Left ventricle myocardium superior (tissue), 1 donor: ENCODE measurements at regions not wholly inside any gene's neighbourhood (a gene's known extent, or its start where the extent isn't known, plus 50 kb on each side); places are given as distances from the start of the nearest gene placed in this dataset.
"Not testable (repeated sequence)": the region's sequence is repeated elsewhere in the genome, so short reads cannot be mapped to it uniquely, and the experiment has no call there.

Experiments
- ATAC-seq: fragments of 200-7000 bp; cut with Tn5 transposase; one replicate; pipeline ENCODE4 v1.9.1; 2020; ENCODE audit warnings: mild to moderate bottlenecking, moderate library complexity
- DNase-seq: peaks from one replicate; pipeline ENCODE4 v3.0.0-alpha.2; 2020
- intact Hi-C: fragments of 100-400 bp; cut with micrococcal nuclease; formaldehyde crosslinking; loops from one replicate; pipeline ENCODE4 v1.11.0; 2022
- donor health status: DM: no; HTN: yes; CAD: no; lungs with severe emphysema.

DNA sequence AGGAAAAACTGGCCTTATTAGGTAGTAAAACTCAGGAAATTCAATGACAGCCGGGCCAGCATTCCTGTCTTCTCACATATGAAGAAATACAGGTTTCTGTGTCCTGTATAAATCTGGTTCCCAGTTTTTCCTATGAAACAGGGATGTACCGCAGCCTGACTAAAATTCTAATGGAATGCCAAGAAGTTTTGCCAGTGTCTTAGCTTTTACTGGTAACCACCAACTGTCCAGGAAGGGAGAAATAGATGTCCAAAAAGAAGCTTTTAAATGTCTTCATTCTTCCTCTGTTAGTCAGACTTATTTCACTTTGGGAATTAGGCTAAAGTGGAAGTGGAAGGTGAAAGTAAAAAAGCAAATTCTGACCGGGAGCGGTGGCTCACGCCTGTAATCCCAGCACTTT is 108.0 kb upstream of the TBL1X start:
- DNase-seq = no peak
- no peak for ATAC-seq

DNA sequence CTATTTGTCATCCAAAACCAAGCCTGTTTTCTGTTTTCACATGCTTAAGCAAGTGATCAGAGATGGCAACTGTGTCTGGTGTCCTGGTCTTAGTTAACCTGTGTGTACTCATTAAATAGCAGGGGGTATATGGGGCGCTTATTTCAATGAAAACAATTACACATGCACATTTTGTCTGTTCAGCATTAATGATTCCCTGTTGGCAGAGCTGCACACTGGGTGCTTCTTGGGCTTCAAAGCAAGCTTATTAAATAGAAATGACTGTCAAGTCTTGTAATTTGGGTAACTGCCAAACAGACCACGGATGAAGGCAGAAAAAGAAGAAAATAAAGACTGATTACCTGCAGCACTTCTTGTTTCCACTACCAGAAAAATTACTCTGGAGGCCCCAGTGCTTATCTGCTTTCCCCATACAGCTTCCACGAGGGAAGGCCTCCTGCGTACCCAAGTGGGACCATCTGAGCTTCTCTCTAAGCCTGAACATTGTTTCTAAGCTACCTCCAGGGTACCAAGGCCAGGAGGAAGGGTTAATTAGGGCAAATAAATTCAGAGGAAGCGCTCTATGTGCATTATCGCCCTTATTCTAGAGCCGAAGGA is 107.2 kb upstream of the TBL1X start:
- DNase-seq = no peak
- intact Hi-C loops = no loop called here
- ATAC-seq = no peak

More for the DNA sequence above, 108.0 kb upstream of the TBL1X start:
- intact Hi-C loops = no loop called here

DNA sequence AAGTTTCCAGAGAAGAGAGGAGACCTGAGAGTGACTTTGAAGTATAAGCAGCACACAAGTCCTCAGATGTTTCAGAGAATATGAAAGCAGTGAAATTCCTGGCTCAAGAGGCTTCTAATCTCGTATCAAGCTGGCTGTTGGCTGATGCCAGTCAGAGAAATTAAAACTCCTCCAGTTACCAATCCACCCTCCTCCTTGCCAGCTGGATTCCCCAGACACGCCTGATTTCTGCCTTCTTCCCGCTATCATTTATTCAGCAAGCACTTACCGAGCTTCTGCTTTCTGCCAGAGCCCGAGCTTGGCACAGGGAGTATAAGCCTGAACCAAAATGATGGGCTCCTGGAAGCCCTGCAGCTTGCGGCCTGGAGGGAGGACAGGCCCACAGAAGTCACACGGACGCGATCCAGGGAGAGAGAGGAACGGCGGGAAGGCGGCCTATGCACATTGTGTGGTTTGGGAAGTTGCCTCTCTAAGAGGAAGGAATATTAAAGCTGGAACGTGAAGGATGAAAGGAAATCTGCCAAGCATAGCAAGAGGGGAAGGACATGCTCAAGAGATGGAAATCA is 102.4 kb upstream of the TBL1X start:
- intact Hi-C loops = no loop called here
- no peak for DNase-seq
- peak; percentile 41 for ATAC-seq

DNA sequence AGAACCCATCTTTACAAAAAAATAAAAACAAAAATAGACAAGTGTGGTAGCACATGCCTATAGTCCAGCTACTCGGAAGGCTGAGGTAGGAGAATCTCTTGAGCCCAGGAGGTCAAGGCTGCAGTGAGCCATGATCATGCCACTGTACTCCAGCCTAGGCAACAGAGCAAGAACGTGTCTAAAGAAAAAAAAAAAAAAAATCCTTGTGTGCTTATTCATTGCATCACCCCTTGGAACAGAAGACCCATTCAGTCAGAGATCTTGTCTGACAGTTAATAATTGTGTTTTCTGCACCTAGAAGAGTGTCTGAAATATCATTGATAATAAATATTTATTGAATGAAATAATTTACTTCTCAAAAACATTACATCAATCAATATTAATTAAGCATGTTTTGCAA is 97.4 kb upstream of the TBL1X start:
- DNase-seq (no peak), ATAC-seq (no peak)
- intact Hi-C loops = no loop called here

DNA sequence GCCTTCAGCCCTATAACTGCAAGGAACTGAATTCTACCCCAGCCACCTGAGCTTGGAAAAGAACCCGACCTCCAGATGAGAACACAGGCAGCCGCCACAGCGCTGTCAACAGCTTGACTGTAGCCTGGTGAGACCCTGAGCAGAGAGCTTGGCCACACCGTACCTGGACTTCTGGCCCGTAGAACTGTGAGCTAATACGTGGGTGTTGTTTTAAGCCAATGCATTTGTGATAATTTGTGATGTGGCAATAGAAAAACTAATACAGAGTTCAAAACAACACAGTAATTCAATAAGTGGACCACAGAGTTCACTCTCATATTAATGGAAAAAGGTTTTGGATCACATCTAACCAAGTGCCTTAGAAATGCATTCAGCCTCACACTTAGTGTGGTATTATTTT is 96.6 kb upstream of the TBL1X start:
- ATAC-seq = no peak
- no peak for DNase-seq
- intact Hi-C loops = no loop called here

DNA sequence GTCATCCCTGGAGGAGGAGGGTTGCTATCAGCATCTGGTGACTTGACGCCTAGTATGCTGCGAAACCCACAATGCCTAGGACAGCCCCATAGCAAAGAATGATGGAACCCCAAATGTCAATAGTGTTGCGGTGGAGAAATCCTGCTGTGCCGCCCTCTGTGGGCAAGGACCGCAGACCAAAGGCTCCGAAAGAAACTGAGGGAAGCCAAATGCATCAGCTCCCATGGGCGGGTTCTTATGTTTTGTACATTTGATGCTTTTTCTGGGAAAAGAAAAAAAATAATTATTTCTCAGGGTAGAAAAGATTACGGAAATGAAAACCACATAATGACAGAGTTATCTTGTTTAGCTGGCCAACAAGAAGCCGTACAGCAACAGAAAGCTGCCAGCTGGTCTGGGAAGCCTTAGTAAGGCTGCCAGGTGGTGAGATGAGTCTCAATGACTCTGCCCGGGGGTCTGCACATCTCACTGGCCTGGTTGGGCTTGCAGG is 95.0 kb upstream of the TBL1X start:
- DNase-seq = no peak
- peak; percentile 13 for ATAC-seq
- intact Hi-C loops = no loop called here

DNA sequence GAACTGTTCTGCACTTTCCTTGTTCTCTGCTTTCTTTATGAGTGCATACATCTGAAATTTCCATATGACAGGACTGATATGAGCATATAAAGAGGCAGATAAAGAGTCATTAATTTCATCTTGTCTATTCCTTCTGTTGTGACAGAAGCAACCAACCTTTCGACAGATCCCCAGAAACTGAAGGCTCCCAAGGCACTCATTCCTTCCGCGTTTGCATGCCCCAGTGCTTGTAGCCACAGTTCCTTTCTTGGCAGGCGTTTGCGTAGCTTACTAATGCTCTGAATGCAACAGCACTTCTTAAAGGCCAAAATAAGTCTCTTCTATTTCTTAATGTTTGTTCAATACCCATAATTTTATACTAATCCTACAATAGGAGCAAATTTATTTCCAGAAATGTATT is 94.0 kb upstream of the TBL1X start:
- ATAC-seq (peak; percentile 51), DNase-seq (no peak)
- intact Hi-C loops = no loop called here

DNA sequence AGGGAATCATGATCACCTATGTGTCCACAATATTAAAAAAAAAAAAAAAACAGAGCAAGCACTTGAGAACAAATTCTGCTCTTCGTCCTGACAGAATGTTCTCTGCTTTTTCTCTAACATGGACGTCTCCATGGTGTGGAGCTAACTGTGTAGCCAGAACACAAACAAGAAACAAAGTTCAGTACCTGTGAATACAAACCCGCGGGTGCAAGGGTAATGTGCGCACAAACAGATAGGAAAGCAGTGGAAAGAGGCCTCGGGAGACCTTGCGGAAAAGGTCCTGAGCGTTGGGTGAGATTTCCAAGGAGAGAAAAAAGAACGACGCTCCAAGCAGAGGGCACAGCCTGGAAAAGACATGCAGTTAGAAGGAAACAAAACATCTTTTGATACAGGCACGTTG is 92.0 kb upstream of the TBL1X start:
- ATAC-seq = no peak
- intact Hi-C loops = no loop called here
- no peak for DNase-seq

DNA sequence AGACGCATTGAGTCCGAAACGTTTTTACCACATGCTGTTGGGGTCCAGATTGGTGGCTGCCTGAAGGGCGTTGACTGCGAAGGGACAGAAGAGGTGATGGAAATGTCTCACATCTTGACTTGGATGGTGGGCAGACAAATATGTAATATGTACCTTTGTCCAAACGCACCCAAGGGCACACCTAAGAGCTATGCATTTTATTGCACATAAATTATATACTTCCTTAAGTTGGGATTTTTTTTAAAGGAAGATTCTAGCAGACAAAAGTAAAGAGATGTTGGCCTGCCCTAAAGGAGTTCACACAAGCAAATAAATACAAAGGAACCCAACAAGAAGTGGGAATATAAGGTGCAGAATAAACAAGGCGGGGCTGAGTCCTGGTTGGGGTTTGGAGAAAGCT is 91.1 kb upstream of the TBL1X start:
- intact Hi-C loops = no loop called here
- ATAC-seq = no peak
- DNase-seq = no peak

DNA sequence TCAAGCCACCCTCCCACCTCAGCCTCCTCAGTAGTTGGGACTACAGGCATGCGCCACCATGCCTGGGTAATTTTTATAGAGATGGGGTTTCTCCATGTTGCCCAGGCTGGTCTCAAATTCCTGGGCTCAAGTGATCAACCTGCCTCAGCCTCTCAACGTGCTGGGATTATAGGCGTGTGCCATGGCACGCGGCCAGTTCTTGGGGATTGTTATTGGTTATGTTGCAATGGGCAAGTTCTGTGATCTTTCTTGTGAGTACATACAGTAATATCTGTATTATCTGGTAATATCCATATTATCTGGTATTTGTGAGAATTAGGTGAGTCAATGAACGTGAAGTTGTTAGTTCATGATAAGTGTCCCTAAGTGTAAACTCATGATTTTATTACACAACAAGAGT is 90.3 kb upstream of the TBL1X start:
- no peak for ATAC-seq
- no peak for DNase-seq
- intact Hi-C loops = no loop called here

DNA sequence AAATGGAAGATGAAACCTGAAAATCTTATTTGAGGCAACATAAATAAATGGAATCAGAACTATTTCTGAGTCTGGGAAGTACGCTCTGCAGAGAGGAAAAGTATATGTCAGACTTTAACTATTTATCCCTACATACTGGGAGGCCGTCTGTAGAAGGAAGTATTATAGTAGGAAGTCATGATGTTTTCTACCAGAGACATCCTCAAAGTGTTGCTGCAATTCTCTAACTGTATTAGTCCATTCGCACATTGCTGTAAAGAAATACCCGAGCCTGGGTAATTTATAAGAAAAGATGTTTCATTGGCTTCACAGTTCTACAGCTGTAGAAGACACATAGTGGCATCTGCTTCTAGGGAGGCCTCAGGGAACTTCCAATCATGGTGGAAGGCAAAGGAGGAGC is 88.7 kb upstream of the TBL1X start:
- DNase-seq (no peak), ATAC-seq (no peak)
- intact Hi-C loops = no loop called here

DNA sequence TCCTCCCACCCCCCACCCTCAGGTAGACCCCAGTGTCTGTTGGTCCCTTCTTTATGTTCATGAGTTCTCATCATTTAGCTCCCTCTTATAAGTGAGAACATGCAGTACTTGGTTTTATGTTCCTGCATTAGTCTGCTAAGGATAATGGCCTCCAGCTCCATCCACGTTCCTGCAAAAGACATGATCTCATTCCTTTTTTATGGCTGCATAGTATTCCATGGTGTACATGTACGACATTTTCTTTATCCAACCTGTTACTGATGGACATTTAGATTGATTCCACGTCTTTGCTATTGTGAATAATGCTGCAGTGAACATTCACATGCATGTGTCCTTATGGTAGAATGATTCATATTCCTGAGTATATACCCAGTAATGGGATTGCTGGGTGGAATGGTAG is 87.6 kb upstream of the TBL1X start:
- DNase-seq, ATAC-seq, intact Hi-C loops: not testable (repeated sequence)

DNA sequence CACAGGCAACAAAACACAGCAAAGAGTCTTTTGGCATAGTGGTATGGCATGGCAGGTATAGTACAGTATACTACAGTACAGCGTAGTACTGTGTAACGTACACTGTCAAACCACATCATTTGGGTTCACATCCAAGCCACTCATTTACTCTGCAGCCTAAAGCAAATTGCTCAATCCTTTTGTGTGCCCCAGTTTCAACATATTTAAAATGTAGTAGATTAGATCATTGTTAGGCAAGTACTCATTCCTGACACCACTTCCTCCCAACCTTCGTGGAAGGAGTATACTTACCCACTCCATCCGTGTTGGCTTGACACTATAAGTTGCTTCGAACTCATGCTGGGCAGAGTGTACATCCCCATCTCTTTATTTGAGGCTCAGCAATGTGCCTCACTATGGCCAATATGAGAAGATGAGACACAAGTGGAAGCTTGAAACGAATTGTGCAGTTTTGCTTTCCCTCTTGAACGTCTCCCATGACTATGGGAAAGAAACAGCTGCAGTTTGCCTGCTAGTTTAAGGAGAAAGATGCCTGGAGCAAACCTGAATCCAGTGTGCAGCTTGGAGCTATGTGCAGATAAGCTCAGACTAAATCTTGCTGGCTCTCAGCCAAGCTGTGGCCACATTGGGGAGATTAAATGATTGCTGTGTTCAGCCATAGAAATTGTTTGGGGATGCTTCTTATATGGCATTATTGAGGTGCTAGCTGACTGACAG is 85.7 kb upstream of the TBL1X start:
- DNase-seq = no peak
- no peak for ATAC-seq
- intact Hi-C loops = no loop called here

DNA sequence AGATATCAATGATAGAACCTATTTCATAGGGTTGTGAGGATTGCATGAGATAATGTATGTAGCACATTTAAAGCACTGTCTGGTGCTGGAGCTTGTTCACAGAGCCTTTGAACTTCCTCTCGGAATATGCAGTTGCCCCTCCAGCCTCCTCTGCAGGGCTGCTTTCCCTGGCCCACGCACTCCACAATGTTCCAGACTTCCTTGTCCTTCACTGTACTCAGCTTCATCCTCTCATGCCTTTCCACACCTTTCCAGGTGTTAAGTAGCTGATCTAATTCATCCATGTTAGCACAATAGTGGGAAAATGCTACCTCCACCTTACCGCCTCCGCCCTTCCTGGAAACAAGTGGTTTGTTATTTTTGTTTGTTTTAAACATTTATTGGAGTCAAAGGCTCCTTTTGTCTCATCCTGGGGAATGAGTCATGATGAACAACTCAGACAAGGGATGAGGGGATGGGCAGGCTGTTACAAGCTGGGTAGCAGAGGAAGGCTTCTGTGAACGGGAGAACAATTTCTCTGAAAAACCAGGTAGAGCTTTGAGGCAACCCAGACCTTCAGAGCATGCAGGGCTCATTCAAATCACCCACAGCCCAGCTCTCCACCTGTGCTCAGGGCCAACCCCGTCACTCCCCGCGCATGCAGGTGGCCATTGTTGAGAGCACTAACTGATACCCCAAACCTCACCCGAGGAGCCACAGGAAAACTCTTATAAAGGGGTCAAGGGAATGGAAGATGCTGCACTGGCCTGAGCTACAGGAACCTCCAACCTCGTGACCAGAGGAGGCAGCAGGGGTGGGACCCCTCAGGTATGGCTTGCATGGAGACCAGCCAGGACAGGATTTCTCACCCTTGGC is 84.9 kb upstream of the TBL1X start:
- intact Hi-C loops = no loop called here
- ATAC-seq (no peak), DNase-seq (no peak)

DNA sequence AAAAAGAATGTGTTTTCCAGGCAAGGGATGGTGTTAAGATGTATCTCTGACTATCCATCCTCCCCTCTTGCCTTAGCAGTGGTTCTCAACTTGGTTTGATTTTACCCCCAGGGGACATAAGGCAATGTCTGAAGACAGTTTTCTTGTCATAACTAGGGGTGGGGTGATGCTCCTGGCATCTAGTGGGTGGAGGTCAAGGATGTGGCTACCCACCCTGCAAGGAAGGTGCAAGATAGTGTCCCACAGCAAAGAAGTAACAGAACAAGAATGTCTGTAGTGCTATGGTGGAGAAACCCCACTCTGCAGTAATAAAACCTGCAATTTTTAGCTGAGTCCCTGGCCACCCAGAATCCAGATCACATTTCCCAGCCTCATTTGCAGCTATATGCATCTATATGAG is 81.2 kb upstream of the TBL1X start:
- no peak for ATAC-seq
- DNase-seq = no peak
- intact Hi-C loops = no loop called here

DNA sequence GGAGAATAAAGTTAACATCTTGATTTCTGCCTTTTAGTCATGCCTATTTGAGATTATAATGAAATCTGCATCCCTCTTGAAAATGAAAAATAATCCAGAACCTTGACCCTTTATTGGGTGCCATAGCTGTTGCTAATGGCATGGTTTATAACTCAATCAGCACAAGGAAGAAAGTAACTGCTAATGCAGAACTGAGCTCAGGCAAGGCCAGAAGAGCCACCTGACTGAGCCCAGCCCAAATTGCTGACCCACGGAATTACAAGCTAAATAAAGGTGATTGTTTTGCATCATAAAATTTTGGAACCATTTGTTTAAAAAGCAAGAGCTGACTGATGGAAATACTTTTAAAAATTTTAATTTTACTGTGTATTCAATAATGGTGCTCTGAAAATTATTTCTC is 76.4 kb upstream of the TBL1X start:
- DNase-seq (no peak), ATAC-seq (no peak)
- intact Hi-C loops = no loop called here

DNA sequence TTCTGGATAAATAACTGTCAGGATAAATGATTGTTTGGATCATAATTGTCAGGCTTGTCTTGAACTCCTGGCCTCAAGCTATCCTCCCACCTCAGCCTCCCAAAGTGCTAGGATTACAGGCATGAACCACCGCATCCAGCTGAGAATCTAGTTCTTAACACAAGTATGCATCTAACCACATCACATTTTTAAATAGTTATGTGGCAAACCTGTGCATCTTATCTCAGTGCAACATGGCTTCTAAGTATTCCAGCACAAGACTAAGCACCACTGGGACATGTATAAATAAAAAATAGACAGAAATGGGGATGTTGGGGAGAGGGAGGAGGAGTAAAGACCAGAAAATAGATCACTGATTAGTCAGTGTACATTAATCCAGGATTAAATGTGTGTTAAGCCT is 74.7 kb upstream of the TBL1X start:
- no peak for DNase-seq
- intact Hi-C loops = no loop called here
- no peak for ATAC-seq

DNA sequence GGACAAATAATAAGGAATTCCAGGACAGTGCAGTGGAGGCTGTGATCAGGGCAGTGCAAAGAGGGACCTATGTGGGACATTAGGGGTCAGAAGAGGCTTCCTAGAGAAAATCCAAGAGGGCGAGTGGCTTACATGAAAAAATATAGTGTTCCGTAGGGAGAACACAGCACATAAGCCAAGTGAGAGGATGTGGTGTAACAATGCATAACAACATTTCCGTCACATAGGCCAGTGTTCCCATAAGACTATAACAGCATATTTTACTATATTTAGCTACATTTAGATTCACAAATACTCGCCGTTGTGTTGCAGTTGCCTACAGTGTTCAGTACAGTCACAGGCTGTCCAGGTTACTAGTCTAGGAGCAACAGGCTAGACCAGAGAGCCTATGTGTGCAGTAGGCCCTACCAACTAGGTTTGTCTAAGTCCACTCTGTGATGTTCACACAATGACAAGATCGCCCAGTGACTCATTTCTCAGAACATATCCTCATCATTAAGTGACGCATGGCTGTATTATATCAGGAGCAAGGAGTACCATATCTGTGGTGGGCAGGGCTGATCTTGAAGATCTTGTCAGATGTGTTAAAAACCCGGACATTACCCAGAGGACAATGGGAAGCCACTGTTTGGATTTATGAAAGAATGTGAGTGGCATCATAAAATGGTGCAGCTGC is 74.0 kb upstream of the TBL1X start:
- no peak for ATAC-seq
- no peak for DNase-seq
- intact Hi-C loops = no loop called here

DNA sequence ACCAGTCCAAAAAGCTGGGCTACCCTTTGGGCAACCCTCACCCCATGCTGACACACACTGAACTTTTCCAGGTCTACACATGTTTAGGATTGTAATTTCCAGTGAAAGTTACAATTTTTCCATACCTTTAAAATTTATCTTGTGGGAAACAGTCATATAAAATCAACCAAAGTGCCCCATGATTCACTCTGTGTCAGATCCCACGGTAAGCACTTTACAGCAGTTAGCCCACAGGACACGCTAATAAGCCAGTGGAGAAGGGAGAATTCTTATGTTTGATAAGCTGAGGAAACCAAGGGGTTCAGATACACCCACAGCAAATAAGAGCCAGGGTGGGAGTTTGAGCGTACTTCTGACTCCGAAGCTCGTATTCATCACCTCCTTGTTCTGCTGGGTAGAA is 72.4 kb upstream of the TBL1X start:
- ATAC-seq (no peak), DNase-seq (no peak)
- intact Hi-C loops = no loop called here

DNA sequence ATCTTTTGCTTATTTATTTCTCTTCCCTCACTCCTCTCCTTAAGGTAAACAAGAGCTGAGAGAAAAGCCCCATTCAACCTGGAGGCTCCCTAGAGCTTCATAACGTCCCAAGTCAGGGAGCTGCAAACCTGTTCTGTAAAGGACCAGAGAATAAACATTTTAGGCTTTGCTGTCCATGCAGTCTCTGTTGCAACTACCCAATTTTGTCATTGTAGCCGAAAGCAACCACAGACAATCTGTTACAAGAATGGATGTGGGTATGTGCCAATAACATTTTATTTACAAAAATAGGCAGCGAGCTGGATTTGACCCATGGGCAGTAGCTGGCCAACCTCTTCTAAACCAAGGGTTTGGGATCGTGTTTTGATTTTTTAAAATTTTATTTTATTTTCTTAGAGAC is 71.3 kb upstream of the TBL1X start:
- intact Hi-C loops = no loop called here
- ATAC-seq (no peak), DNase-seq (no peak)
